MM.1S (cell line): ENCODE measurements at regions not wholly inside any gene's neighbourhood (a gene's known extent, or its start where the extent isn't known, plus 50 kb on each side); places are given as distances from the start of the nearest gene placed in this dataset.

ENCODE experiments used
- DNase-seq: peaks from one replicate; pipeline ENCODE4 v3.0.0-alpha.2; 2015
- H2AFZ ChIP-seq: fragments of 300-600 bp; sonication (generic); 2 replicates; pipeline ENCODE4 v1.6.0; 2016; ENCODE audit warnings: antibody characterized with exemption, low read length
- H3F3A ChIP-seq: fragments of 300-600 bp; sonication (generic); 2 replicates; pipeline ENCODE4 v1.6.1; 2016; ENCODE audit warnings: mild to moderate bottlenecking, antibody characterized with exemption, low read length, moderate library complexity, mixed read lengths; ENCODE audit not compliant: insufficient read depth
- H3K27ac ChIP-seq: fragments of 300-600 bp; sonication (generic); 2 replicates; pipeline ENCODE4 v1.5.1; 2016; ENCODE audit warnings: mild to moderate bottlenecking, low read length
- H3K27me3 ChIP-seq: fragments of 300-600 bp; sonication (generic); replicated peaks from 2 replicates; pipeline ENCODE4 v1.6.0; 2016; ENCODE audit warnings: low read length; ENCODE audit not compliant: insufficient read depth
- H3K36me3 ChIP-seq: fragments of 300-600 bp; sonication (generic); replicated peaks from 2 replicates; pipeline ENCODE4 v1.6.1; 2016; ENCODE audit warnings: mild to moderate bottlenecking, low read length, mixed read lengths; ENCODE audit not compliant: insufficient read depth
- H3K4me1 ChIP-seq: fragments of 300-600 bp; sonication (generic); 2 replicates; pipeline ENCODE4 v1.6.1; 2016; ENCODE audit warnings: low read length, mixed read lengths
- H3K4me2 ChIP-seq: fragments of 300-600 bp; sonication (generic); 2 replicates; pipeline ENCODE4 v1.6.0; 2016; ENCODE audit warnings: low read depth, low read length
- H3K4me3 ChIP-seq: fragments of 300-600 bp; sonication (generic); 2 replicates; pipeline ENCODE4 v1.5.1; 2016; ENCODE audit warnings: low read length, mixed read lengths
- H3K79me2 ChIP-seq: fragments of 300-600 bp; sonication (generic); 2 replicates; pipeline ENCODE4 v1.6.1; 2016; ENCODE audit warnings: mixed run types, low read length, mixed read lengths
- H3K9ac ChIP-seq: fragments of 300-600 bp; sonication (generic); 2 replicates; pipeline ENCODE4 v1.6.1; 2016; ENCODE audit warnings: low read length, mixed read lengths
- H3K9me2 ChIP-seq: fragments of 300-600 bp; sonication (generic); replicated peaks from 2 replicates; pipeline ENCODE4 v1.6.1; 2016; ENCODE audit warnings: mild to moderate bottlenecking, low read length, mixed read lengths; ENCODE audit not compliant: insufficient read depth
- H3K9me3 ChIP-seq: fragments of 300-600 bp; sonication (generic); replicated peaks from 2 replicates; pipeline ENCODE4 v1.6.1; 2016; ENCODE audit warnings: mild to moderate bottlenecking, low read length, mixed read lengths; ENCODE audit not compliant: insufficient read depth
- H4K20me1 ChIP-seq: fragments of 300-600 bp; sonication (generic); 2 replicates; pipeline ENCODE4 v1.6.1; 2016; ENCODE audit warnings: mild to moderate bottlenecking, low read length, moderate library complexity, mixed read lengths; ENCODE audit not compliant: insufficient read depth
- CTCF ChIP-seq: fragments of 300-600 bp; sonication (generic); IDR thresholded peaks from 2 replicates; pipeline ENCODE4 v1.5.1; 2016; ENCODE audit warnings: antibody characterized with exemption, low read length, mixed read lengths
- EZH2 ChIP-seq: fragments of 300-600 bp; sonication (generic); optimal IDR thresholded peaks from 2 replicates; pipeline ENCODE3; 2017; ENCODE audit warnings: low read depth, mild to moderate bottlenecking, antibody characterized with exemption, low read length, mixed read lengths
- EZH2phosphoT487 ChIP-seq: fragments of 300-600 bp; sonication (generic); IDR thresholded peaks from 2 replicates; pipeline ENCODE4 v1.6.1; 2018; ENCODE audit warnings: antibody characterized with exemption, low read length

GRCh38 chr12:66960006-66960405 is 281.1 kb upstream of the GRIP1 start:
- no peaks in the 10 kb centered on the region for H4K20me1 ChIP-seq
- no peak overlapping the region for H3K4me3 ChIP-seq
- H3K36me3 ChIP-seq: no peaks in the 10 kb centered on the region
- no peaks in the 10 kb centered on the region for H3K27me3 ChIP-seq
- H3K9me2 ChIP-seq: no peaks in the 10 kb centered on the region
- DNase-seq: no peak
- H3K4me1 ChIP-seq: no peaks in the 10 kb centered on the region
- H3K4me2 ChIP-seq: no peak overlapping the region
- no peak overlapping the region for H3K9ac ChIP-seq
- no peaks in the 10 kb centered on the region for H3K79me2 ChIP-seq
- TF ChIP-seq EZH2phosphoT487 (no peak), EZH2 (no peak), CTCF (no peak)
- H3F3A ChIP-seq: no peaks in the 10 kb centered on the region
- no peak overlapping the region for H2AFZ ChIP-seq
- H3K27ac ChIP-seq: no peak overlapping the region
- no peaks in the 10 kb centered on the region for H3K9me3 ChIP-seq

- no peak for DNase-seq
- H3K9me3 ChIP-seq: no peaks in the 10 kb centered on the region
- no peak overlapping the region for H3K4me3 ChIP-seq
- no peaks in the 10 kb centered on the region for H4K20me1 ChIP-seq
- H3K79me2 ChIP-seq: no peaks in the 10 kb centered on the region
- H3K9ac ChIP-seq: no peak overlapping the region
- no peaks in the 10 kb centered on the region for H3K27me3 ChIP-seq
- H3K4me1 ChIP-seq: no peaks in the 10 kb centered on the region
- no peaks in the 10 kb centered on the region for H3F3A ChIP-seq
- no peak overlapping the region for H3K27ac ChIP-seq
- no peak overlapping the region for H2AFZ ChIP-seq
- H3K4me2 ChIP-seq: no peak overlapping the region
- TF ChIP-seq EZH2phosphoT487: no peak
- TF ChIP-seq CTCF: no peak
- no peak for TF ChIP-seq EZH2
- H3K9me2 ChIP-seq: no peaks in the 10 kb centered on the region
- H3K36me3 ChIP-seq: no peaks in the 10 kb centered on the region
Observed at GRCh38 chr12:66960704-66961690, 282.1 kb upstream of the GRIP1 start.

- no peaks in the 10 kb centered on the region for H4K20me1 ChIP-seq
- H3K36me3 ChIP-seq: no peaks in the 10 kb centered on the region
- H3K4me2 ChIP-seq: no peak overlapping the region
- no peaks in the 10 kb centered on the region for H3K9me3 ChIP-seq
- no peak overlapping the region for H3K9ac ChIP-seq
- no peak overlapping the region for H3K4me3 ChIP-seq
- TF ChIP-seq CTCF: no peak
- H2AFZ ChIP-seq: no peak overlapping the region
- no peak for DNase-seq
- no peaks in the 10 kb centered on the region for H3K9me2 ChIP-seq
- no peaks in the 10 kb centered on the region for H3F3A ChIP-seq
- H3K27me3 ChIP-seq: no peaks in the 10 kb centered on the region
- H3K27ac ChIP-seq: no peak overlapping the region
- H3K4me1 ChIP-seq: no peaks in the 10 kb centered on the region
- no peaks in the 10 kb centered on the region for H3K79me2 ChIP-seq
Observed at GRCh38 chr12:66962290-66962689, 283.4 kb upstream of the GRIP1 start.
